Neural progenitor cell (in vitro differentiated cells): ENCODE measurements at regions not wholly inside any gene's neighbourhood (a gene's known extent, or its start where the extent isn't known, plus 50 kb on each side); places are given as distances from the start of the nearest gene placed in this dataset.

Experiments
- CTCF ChIP-seq: fragments of 200-600 bp; sonication (generic); IDR thresholded peaks from 2 replicates; pipeline ENCODE4 v1.5.1; 2017; ENCODE audit warnings: antibody characterized with exemption, mild to moderate bottlenecking
- EZH2 ChIP-seq: fragments of 200-600 bp; sonication (generic); IDR thresholded peaks from 2 replicates; pipeline ENCODE4 v1.6.1; 2017; ENCODE audit warnings: antibody characterized with exemption, mild to moderate bottlenecking, moderate library complexity
- EZH2phosphoT487 ChIP-seq: fragments of 200-600 bp; sonication (generic); IDR thresholded peaks from 2 replicates; pipeline ENCODE4 v1.6.1; 2017; ENCODE audit warnings: antibody characterized with exemption

- TF ChIP-seq CTCF (no peak), EZH2 (no peak), EZH2phosphoT487 (no peak)
These were observed 282.9 kb upstream of the IRX5 start for GRCh38 chr16:54647725-54648221.
